HG02571 (cell line): ENCODE measurements at regions not wholly inside any gene's neighbourhood (a gene's known extent, or its start where the extent isn't known, plus 50 kb on each side); places are given as distances from the start of the nearest gene placed in this dataset.

Experiments used
- ATAC-seq: cut with Tn5 transposase; IDR thresholded peaks from one replicate; pipeline ENCODE4 v1.9.1; 2021; ENCODE audit warnings: mild to moderate bottlenecking, moderate library complexity; ENCODE audit not compliant: unreplicated experiment

GRCh38 chr4:53821179-53821851 is 230.0 kb upstream of the LNX1 start:
- no peak for ATAC-seq

GRCh38 chr4:53818104-53818503 is 226.8 kb upstream of the LNX1 start:
- no peak for ATAC-seq

- no peak for ATAC-seq
These were observed 225.3 kb upstream of the LNX1 start for GRCh38 chr4:53816561-53816960.

DNA sequence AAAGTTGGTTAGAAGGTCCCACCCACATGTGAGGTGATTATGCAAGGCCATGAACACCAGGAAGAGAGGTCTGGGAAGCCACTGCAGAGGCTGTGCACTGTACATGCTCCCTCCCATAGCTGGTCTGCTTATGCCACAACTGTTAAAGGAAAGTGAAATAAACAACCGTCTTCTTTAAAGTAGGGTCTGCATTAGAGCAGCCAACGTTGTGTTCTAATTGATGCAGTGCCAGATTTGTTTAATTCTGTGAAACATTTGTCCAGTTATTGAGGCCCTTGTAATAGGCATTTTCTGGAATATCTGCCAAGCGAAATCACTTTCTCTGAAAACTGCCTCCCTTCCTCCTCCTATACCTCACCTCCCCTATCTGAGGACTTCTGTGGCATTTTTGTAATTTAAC is 224.0 kb upstream of the LNX1 start:
- ATAC-seq: no peak

DNA sequence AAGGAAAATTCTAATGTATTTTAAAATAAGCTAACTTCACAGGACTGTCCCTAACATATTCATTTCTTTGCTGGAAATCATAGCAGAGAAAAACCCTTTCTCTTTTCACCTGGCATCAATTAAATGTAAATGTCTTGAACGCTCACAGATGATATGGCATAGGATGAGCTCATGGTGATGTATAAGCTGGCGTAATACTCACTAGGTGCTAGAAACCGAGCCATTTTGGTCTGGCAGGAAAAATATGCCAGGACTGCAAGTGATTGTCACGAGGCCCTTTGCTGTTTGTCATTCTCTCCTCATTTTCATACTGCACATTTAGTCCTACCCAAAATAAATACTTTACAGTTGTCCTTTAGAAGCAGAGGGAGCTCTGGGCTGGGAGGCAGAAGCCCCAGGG is 222.7 kb upstream of the LNX1 start:
- ATAC-seq: no peak

DNA sequence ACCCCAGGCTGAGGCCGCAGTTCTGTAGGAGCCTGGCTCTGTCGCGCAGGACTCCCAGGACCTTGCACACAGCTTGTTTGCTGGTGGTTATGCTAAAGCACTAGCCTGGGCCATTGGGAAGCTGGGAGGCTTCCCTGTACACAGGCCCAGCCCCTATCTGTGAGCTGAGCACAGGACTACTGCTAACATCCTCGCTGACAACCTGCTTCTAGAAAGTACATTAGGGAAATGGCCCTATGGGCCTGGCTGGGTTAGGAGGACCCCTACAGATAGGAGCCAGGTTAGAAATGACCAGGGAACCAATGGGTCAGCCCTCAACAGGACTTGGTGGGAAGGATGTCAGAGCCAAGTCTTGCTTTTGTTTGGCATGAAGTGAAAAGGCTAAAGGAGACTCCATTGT is 219.4 kb upstream of the LNX1 start:
- ATAC-seq: no peak

- no peak for ATAC-seq
These were observed 218.5 kb upstream of the LNX1 start for GRCh38 chr4:53809816-53810215.

GRCh38 chr4:53805291-53805690 is 214.0 kb upstream of the LNX1 start:
- no peak for ATAC-seq

- no peak for ATAC-seq
These were observed 213.4 kb upstream of the LNX1 start for GRCh38 chr4:53804719-53805118.

- no peak for ATAC-seq
These were observed 211.2 kb upstream of the LNX1 start for GRCh38 chr4:53802500-53802899.

DNA sequence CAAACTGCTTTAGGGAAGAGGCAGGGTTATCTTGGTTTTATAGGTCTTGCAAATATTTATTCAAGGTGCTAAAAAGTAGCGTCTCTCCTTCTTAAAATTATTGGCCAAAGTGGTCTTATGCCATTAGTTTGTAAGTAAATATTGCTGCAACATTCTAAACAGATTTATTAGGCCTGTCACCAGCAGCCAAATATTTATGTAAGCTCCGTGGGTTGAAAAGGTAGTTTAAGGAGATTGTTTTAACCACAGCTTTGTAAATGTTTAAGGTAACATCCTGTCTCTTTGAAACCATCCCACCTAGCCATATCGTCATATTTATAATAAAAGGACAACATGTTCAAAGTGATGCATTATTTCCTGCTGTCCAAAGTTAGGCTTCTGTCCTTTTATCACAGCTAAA is 210.1 kb upstream of the LNX1 start:
- no peak for ATAC-seq

- ATAC-seq: no peak
These were observed 209.5 kb upstream of the LNX1 start for GRCh38 chr4:53800741-53801140.

- ATAC-seq: no peak
These were observed 201.8 kb upstream of the LNX1 start for GRCh38 chr4:53793096-53793495.

- ATAC-seq: no peak
These were observed 199.0 kb upstream of the LNX1 start for GRCh38 chr4:53790286-53790685.

DNA sequence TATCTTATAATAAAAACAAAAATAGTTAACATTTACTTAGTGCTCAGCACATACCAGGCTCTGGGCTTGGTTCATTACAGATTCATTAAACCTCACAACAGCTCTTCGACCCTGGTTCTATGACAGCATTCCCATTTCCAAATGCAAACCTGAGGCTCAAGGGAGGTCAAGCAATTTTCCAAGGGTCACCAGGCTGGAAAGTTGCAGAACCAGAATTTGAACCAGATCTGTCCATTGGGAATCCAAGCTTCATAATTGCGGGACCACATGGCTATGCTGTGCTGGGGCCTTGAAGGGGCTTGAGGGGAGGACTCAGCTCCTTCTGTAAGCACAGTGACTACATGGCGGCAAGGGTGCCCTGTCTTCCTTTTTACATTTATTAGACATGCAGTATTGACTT is 197.3 kb upstream of the LNX1 start:
- ATAC-seq: no peak

GRCh38 chr4:53788011-53788410 is 196.7 kb upstream of the LNX1 start:
- ATAC-seq: no peak

DNA sequence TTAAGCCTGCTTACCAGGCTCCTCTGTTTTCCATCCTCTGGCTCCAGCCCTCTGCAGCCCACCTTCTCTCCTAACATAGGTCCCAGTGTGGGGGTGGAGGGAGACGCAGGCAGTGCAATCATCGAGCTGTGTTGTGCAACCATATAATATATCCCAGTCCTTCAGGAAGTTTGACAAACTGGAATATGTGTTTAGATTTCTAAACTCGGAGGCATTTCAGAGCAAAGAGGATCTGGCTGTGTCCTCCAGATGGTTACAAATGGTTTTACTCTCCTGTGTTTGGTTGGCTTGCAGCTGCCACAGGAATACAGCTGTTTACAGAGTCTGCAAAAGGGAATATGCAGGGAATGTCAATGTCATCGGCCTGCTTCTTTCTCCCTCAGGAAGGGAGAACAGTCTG is 195.3 kb upstream of the LNX1 start:
- no peak for ATAC-seq

GRCh38 chr4:53785996-53786395 is 194.7 kb upstream of the LNX1 start:
- no peak for ATAC-seq

DNA sequence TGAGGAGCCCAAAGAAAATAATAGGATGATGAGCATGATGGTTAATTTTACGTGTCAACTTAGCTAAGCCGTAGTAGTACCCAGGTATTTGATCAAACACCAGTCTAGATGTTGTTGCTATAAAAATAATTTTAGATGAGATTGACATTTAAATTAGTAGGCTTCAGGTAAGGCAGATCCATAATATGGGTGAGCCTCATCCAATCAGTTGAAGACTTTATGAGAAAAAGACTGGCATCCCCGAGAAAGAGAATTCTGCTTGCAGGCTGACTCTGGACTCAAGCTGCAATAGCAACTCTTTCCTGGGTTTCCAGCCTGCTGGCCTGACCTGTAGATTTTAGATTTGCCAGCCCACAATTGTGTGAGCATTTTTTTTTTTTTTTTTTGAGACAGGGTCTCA is 192.8 kb upstream of the LNX1 start:
- ATAC-seq: no peak

GRCh38 chr4:53783208-53783859 is 192.0 kb upstream of the LNX1 start:
- ATAC-seq: no peak

GRCh38 chr4:53782458-53782845 is 191.2 kb upstream of the LNX1 start:
- ATAC-seq: no peak

- ATAC-seq: no peak
These were observed 190.6 kb upstream of the LNX1 start for GRCh38 chr4:53781629-53782457.
